ENCODE measurements at regions not wholly inside any gene's neighbourhood (a gene's known extent, or its start where the extent isn't known, plus 50 kb on each side); places are given as distances from the start of the nearest gene placed in this dataset.

DNA sequence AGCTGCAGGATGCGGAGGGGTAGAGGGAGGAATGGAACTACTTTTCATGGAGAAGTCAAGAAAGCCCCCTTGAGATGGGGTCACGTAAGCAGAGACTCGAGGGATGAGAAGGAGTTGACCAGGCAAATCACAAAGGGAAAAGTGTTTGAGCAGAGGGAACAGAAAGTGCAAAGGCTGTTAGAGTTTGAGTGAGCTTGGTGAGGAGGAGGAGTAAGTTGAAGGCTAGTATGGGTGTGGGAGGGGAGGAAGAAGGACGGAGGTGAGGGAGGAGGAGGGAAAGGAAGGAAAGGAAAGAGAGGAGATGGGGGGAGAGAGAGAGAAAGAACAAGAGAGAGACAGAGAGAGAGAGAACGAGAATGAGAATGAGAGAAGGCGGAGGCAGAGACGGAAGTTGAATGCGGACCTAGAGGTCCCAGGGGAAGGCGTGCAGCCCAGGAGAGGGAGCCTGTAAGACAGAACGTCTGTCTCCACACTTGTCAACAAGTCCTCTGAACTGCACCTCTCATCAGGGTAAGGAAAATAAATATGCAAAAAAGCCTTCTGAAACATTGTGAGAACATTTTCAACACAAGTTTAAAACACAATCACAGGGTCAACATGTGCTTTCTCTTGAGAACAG is 279.8 kb upstream of the EEF2KMT start:
- no peak for DNase-seq (ENCODE audit: low read depth)

GRCh38 chr16:5374184-5374583 is 276.6 kb upstream of the EEF2KMT start:
- no peak for DNase-seq (ENCODE audit: low read depth)

DNA sequence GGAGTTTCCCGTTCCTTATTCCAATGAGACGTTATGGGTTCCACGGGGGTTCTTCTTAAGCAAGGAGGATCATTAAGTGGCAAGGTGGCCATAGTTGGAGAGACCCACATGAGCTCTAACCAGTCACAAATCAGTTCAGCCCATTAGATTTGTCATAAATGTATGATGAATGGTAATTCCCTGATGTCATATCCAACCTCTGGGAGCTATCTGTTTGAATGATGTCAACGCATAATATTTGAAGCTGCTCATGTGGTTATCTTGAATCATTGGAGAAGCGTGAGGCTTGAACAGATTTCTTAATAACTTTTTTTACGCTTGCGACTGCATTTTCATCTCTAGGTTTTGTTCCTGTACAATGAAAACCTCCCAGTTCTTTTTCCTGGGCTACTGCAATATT is 270.4 kb upstream of the EEF2KMT start:
- DNase-seq (ENCODE audit: low read depth) = no peak

DNA sequence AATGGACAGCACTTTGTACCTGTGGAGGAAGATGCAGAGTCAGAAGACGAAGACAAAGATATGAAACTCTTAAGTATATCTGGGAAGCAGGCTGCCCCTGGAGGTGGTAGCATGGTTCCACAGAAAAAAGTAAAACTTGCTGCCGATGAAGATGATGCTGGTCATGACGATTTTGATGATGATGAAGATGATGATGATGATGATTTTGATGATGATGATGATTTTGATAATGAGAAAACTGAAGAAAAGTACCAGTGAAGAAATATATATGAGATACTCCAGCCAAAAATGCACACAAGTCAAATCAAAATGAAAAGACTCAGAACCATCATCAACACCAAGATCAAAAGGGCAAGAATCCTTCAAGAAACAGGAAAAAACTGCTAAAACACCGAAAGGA is 268.5 kb upstream of the EEF2KMT start:
- DNase-seq (ENCODE audit: low read depth) = no peak

- no peak for DNase-seq (ENCODE audit: low read depth)
These were observed 266.6 kb upstream of the EEF2KMT start for GRCh38 chr16:5364186-5364585.

GRCh38 chr16:5361322-5361721 is 263.7 kb upstream of the EEF2KMT start:
- DNase-seq (ENCODE audit: low read depth) = no peak

- no peak for DNase-seq (ENCODE audit: low read depth)
These were observed 257.1 kb upstream of the EEF2KMT start for GRCh38 chr16:5354645-5355044.

DNA sequence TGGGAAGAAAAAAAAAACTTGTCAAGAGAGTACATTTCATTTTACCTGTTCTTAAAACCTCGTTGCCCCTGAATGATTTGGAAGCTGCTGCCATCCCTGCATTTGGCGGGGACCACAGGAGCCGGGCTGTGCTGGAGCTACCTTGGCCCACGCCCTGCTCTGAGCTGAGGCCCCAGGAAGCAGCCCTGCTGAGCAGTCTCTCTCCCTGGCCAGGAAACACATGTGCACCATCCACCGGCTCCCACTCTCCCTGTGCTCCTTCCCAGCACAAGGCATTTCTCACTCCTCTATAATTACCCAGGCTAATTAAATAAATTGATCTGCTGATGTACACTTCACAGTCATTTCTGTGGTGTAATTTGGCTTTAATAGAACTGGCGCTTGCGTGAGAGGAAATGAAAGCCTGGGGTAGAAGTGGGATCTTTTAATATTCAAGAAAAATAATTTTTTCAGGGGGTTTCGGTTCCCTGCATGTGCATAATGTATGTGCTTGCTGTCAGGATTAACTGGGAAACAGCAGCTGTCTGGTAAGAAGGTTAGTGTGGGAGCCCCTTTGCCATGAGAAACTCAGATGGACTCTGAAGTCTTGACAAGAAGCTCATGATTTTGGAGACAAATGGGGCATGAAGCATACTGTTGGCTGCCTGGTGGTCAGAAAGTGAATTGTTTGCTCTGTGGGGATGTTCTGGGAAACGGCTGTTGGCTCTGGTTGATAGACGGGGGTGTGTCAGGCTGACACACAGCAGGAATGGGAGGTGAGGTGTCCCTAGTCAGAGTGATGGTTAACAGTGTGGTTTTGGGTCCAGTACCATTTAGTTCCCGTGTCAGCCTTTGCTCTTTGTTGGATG is 252.3 kb upstream of the EEF2KMT start:
- DNase-seq (ENCODE audit: low read depth) = no peak

GRCh38 chr16:5349101-5349500 is 251.5 kb upstream of the EEF2KMT start:
- DNase-seq (ENCODE audit: low read depth) = no peak

DNA sequence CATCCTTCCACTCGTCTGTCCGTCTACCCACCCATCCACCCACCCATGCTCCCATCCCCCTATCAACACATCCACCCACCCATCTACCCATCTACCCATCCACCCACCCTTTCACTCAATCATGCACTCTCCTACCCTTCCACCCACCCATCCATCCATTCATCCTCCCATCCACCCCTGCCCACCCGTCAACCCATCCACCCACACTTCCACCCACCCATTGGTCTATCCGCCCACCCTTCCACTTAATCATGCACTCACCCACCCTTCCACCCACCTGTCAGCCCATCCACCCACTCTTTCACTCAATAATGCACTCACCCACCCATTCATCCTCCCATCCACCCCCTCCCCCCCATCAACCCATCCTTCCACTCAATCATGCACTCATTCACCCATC is 250.0 kb upstream of the EEF2KMT start:
- no peak for DNase-seq (ENCODE audit: low read depth)

- DNase-seq (ENCODE audit: low read depth) = no peak
These were observed 239.3 kb upstream of the EEF2KMT start for GRCh38 chr16:5336941-5337340.

DNA sequence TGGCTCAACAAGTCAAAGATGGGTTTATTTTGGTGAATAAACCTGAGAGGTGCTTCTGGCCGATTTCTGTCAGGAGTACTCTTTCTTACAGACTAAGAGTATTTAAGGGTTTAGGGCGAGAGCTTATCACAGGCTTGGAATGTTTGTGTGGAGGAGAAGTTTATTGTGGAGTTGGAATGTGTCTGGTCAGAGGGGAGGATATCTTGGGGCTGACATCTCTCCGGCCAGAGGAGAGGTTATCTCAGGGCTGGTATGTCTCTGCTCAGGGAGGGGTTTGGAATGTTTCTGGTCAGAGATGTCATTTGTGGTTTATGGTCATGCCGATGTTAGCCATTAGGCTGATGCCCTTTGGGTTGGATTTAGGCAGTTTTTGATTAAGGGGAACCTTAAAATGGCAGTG is 236.4 kb upstream of the EEF2KMT start:
- DNase-seq (ENCODE audit: low read depth) = no peak

- DNase-seq (ENCODE audit: low read depth) = no peak
These were observed 235.5 kb upstream of the EEF2KMT start for GRCh38 chr16:5333126-5333525.

DNA sequence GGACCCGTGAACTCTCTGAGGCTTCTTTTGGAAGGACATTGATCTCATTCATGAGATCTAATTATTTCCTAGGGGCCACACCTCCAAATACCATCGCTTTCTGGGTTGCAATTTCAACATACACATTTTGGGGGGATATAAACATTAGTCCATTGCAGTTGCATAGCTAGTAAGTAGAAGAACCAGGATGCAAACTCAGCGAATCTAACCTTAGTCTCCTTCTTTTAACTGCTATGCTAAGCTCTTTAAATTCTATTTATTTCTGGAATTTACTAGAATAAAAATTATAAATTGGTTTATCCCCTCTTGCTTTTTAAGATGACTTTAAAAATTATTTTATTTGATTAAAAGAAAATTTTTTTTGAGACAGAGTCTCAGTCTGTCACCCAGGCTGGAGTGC is 232.5 kb upstream of the EEF2KMT start:
- DNase-seq (ENCODE audit: low read depth) = no peak

DNA sequence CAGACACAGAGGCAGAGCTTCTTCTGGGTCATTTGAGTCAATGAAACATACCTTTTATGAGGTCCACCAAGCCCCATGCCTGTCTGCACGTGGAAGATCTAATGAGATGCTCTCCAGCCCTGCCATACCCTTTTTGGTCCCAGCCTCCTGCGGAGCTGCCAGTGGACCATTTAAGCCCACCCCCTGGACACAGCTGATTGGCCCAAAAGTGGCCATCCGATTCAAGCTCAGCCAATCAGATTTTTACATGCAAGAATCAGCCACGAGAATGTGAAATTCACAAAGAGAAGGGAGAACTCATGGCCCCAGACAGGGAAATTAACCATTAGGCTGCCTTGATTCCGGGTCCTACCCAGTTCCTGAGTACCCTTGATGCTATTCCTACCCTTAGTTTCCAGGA is 231.0 kb upstream of the EEF2KMT start:
- no peak for DNase-seq (ENCODE audit: low read depth)

DNA sequence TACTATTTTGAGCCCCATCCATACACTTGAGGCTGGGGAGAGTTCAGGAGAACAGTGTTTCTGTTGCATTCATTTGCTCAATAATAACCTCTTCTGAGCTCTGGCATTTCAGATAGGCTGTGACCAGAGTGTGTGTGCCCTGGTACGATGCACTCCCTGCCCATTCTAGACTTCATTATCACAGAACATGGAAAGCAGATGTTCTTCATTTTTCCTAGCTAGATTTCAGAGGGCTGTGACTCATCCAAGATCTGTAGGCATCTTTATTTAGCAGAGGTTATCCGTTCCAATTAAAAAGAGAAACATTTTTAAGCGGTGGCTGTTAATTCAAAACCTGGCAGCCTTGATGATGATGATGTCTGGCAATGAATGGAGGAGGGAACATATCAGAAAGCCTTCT is 228.8 kb upstream of the EEF2KMT start:
- no peak for DNase-seq (ENCODE audit: low read depth)

DNA sequence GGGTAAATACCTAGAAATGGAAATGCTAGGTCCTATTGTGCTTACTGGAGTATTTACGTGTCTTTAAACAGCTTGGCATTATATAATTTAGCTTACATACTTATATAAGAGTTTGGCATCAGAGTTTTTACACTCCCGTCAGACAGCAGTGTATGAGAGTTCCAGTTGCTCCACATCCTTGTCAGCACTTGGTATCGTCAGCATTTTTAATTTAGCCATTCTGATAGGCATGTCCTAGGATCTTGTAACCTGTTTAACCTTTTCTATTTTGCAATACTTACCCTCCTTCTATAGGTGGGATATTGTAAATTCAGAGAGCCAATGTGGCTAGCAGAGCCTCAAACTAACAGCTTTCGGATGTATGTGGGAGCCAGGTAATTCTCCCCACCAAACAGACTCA is 228.3 kb upstream of the EEF2KMT start:
- no peak for DNase-seq (ENCODE audit: low read depth)

DNA sequence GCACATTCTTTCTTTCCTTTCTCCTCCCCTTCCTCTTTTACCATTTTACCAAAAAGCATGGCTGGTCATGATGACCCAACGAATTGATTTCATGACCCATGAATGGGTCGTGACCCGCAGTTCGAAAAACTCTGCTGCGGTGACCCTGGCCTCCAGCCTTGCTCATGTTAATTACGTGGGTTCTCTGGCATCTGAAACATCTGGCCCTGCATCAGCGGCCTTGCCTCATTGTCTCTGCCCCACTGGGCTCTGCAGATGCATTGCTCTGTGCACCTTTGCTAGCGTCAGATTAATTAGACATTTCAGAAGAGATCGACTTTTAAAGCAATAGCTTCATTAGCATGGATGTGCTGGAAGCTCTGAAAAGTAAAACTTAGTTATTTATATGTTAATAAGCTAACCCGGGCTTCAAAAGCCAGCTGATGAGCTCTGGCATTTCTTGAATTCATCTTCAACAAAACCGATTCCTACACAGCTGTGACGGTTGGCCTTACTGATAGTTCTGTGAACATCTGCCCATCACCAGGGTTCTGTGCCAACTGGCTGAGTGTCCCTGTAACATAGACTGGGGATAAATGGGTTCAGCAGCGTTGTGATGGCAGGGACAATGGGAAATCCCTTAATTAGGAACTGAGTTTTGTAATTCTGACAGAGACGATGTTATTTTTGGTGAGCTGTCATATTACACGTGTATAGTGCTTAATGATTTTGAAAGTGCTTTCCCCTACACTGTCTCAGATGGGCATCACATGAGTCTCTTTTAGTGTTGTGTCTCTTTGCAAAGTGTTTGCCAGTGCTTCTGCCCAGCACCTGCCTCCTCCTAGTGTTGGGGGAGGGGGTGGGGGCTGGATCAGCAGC is 225.9 kb upstream of the EEF2KMT start:
- no peak for DNase-seq (ENCODE audit: low read depth)

GRCh38 chr16:5321930-5322329 is 224.3 kb upstream of the EEF2KMT start:
- DNase-seq (ENCODE audit: low read depth) = peak; percentile 1

GRCh38 chr16:5319799-5320198 is 222.2 kb upstream of the EEF2KMT start:
- DNase-seq (ENCODE audit: low read depth) = no peak

DNA sequence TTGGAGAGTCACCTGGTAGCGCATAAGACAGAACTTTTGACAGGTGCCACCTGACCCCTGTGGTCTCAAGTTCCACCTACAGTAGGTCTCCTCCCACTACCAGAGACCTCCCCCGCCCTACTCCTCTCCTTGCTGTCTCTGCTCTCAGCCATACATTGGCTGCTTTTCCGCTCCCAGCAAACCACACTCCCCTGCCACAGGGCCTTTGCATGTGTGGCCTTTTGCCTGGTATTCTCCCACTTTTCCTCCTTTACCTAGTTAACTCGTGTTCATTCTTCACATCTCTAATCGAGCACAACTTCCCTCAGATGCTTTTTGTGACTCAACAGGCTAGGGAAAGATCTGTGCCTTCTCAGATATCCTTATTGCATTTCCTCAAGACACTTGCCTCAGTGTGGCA is 218.3 kb upstream of the EEF2KMT start:
- DNase-seq (ENCODE audit: low read depth) = no peak

- no peak for DNase-seq (ENCODE audit: low read depth)
These were observed 216.8 kb upstream of the EEF2KMT start for GRCh38 chr16:5314377-5314776.

All from iris pigment epithelial cell (primary cell).